ENCODE measurements at regions not wholly inside any gene's neighbourhood (a gene's known extent, or its start where the extent isn't known, plus 50 kb on each side); places are given as distances from the start of the nearest gene placed in this dataset.

DNA sequence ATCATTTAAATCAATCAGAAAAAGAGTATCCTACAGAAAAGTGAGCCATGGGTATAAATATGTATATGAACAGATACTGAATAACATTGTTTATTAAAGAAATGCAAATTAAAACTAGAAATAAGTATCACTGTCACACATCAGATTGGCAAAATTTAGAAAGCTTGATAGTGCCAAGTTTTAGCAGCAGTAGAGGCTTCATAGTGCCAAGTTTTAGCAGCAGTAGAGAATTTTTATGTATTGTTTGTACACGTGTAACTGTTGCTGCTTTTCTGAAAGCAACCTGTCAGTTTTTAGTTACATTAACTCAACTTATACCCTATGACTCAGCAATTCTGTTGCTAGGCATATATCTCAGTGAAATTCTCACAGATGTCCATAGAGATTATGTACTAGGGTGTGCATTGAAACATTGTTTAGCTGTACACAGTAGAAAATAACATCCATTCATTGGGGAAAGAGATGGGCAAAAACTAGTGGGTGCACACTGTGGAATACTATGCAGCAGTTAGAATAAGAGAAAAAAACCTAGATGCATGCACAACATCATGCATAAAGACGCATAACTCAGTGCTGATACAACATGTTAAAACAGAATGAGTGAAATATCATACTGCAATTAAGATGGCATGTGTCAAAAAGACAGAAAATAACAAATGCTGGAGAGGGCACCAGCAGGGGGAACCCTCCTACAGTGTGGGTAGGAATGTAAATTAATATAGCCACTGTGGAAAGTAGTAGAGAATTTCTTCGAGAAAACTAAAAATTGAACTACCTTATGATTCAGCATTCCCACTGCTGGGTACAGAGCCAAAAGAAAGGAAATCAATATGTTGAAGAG, 294.5 kb upstream of the NT5C1B start:
- H3K4me1 ChIP-seq (ENCODE audit: control insufficient read depth, low read length): no peaks in the 10 kb centered on the region
- H3F3A ChIP-seq (ENCODE audit: control insufficient read depth, insufficient read depth): no peaks in the 10 kb centered on the region
- no peak overlapping the region for H3K4me2 ChIP-seq (ENCODE audit: low read length)
- no peaks in the 10 kb centered on the region for H4K20me1 ChIP-seq (ENCODE audit: control insufficient read depth, insufficient read depth, low read depth, low read length)
- no peaks in the 10 kb centered on the region for H3K27me3 ChIP-seq (ENCODE audit: control insufficient read depth, low read length)
- H3K4me3 ChIP-seq (ENCODE audit: low read length): no peak overlapping the region
- H3K9me2 ChIP-seq (replicated peaks; ENCODE audit: control insufficient read depth, low read length): no peaks in the 10 kb centered on the region
- no peaks in the 10 kb centered on the region for H3K9me3 ChIP-seq (ENCODE audit: control insufficient read depth, insufficient read depth, low read length)
- TF ChIP-seq, protein P1, sequence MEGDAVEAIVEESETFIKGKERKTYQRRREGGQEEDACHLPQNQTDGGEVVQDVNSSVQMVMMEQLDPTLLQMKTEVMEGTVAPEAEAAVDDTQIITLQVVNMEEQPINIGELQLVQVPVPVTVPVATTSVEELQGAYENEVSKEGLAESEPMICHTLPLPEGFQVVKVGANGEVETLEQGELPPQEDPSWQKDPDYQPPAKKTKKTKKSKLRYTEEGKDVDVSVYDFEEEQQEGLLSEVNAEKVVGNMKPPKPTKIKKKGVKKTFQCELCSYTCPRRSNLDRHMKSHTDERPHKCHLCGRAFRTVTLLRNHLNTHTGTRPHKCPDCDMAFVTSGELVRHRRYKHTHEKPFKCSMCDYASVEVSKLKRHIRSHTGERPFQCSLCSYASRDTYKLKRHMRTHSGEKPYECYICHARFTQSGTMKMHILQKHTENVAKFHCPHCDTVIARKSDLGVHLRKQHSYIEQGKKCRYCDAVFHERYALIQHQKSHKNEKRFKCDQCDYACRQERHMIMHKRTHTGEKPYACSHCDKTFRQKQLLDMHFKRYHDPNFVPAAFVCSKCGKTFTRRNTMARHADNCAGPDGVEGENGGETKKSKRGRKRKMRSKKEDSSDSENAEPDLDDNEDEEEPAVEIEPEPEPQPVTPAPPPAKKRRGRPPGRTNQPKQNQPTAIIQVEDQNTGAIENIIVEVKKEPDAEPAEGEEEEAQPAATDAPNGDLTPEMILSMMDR (IDR thresholded peaks at IDR 0.05; ENCODE audit: low read depth, low read length, poor library complexity, severe bottlenecking): peak; percentile 24
- TF ChIP-seq EZH2phosphoT487 (IDR thresholded peaks at IDR 0.05; ENCODE audit: borderline replicate concordance, low read length): no peak
- no peak overlapping the region for H3K27ac ChIP-seq (ENCODE audit: low read depth, low read length)
- no peaks in the 10 kb centered on the region for H3K79me2 ChIP-seq (ENCODE audit: control insufficient read depth, low read length)
- no peaks in the 10 kb centered on the region for H3K36me3 ChIP-seq (ENCODE audit: control insufficient read depth, low read length)

GRCh38 chr2:18871430-18871829, 282.1 kb upstream of the NT5C1B start:
- no peaks in the 10 kb centered on the region for H4K20me1 ChIP-seq (ENCODE audit: control insufficient read depth, insufficient read depth, low read depth, low read length)

DNA sequence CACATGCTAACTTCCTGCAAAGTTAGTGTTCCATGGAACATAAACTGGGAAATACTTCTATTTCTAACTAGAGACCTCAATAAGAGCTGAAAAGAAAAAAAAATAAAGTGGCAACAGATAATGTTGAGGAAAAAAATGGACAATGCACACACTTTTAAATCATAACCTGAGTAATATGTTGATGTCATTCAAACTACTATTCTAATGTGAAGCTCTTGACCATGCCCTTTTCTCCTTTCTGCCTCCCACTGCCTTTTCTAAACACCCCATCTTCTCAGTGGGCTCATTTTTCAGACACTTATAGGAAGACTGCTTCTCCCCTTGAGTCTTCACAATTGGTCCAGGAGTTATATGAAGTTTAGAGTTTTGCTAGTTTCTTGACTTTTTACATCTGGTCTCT, 280.9 kb upstream of the NT5C1B start:
- Histone ChIP-seq H3K4me3 (ENCODE audit: low read length) (no peak overlapping the region), H3F3A (ENCODE audit: control insufficient read depth, insufficient read depth) (no peaks in the 10 kb centered on the region), H3K27ac (ENCODE audit: low read depth, low read length) (no peak overlapping the region), H3K9me3 (ENCODE audit: control insufficient read depth, insufficient read depth, low read length) (no peaks in the 10 kb centered on the region), H3K4me2 (ENCODE audit: low read length) (no peak overlapping the region), H3K79me2 (ENCODE audit: control insufficient read depth, low read length) (no peaks in the 10 kb centered on the region), H3K36me3 (ENCODE audit: control insufficient read depth, low read length) (no peaks in the 10 kb centered on the region), H3K27me3 (ENCODE audit: control insufficient read depth, low read length) (no peaks in the 10 kb centered on the region), H3K9me2 (replicated peaks; ENCODE audit: control insufficient read depth, low read length) (no peaks in the 10 kb centered on the region), H4K20me1 (ENCODE audit: control insufficient read depth, insufficient read depth, low read depth, low read length) (no peaks in the 10 kb centered on the region), H3K4me1 (ENCODE audit: control insufficient read depth, low read length) (no peaks in the 10 kb centered on the region)
- TF ChIP-seq, protein P1 (IDR thresholded peaks at IDR 0.05; ENCODE audit: low read depth, low read length, poor library complexity, severe bottlenecking): no peak
- TF ChIP-seq EZH2phosphoT487 (IDR thresholded peaks at IDR 0.05; ENCODE audit: borderline replicate concordance, low read length): no peak

More at GRCh38 chr2:18871430-18871829, 282.1 kb upstream of the NT5C1B start:
- Histone ChIP-seq H3K9me3 (ENCODE audit: control insufficient read depth, insufficient read depth, low read length) (no peaks in the 10 kb centered on the region), H3K27ac (ENCODE audit: low read depth, low read length) (no peak overlapping the region), H3K4me3 (ENCODE audit: low read length) (no peak overlapping the region), H3K36me3 (ENCODE audit: control insufficient read depth, low read length) (no peaks in the 10 kb centered on the region), H3K4me1 (ENCODE audit: control insufficient read depth, low read length) (no peaks in the 10 kb centered on the region), H3K27me3 (ENCODE audit: control insufficient read depth, low read length) (no peaks in the 10 kb centered on the region), H3F3A (ENCODE audit: control insufficient read depth, insufficient read depth) (no peaks in the 10 kb centered on the region), H3K79me2 (ENCODE audit: control insufficient read depth, low read length) (no peaks in the 10 kb centered on the region), H3K4me2 (ENCODE audit: low read length) (no peak overlapping the region), H3K9me2 (replicated peaks; ENCODE audit: control insufficient read depth, low read length) (no peaks in the 10 kb centered on the region)
- TF ChIP-seq EZH2phosphoT487 (IDR thresholded peaks at IDR 0.05; ENCODE audit: borderline replicate concordance, low read length): no peak
- TF ChIP-seq, protein P1 (IDR thresholded peaks at IDR 0.05; ENCODE audit: low read depth, low read length, poor library complexity, severe bottlenecking): no peak

All from DOHH2 (cell line).